GM12878 (cell line): ENCODE measurements at regions not wholly inside any gene's neighbourhood (a gene's known extent, or its start where the extent isn't known, plus 50 kb on each side); places are given as distances from the start of the nearest gene placed in this dataset.

ENCODE experiments used
- ATAC-seq: fragments of 200-7000 bp; cut with Tn5 transposase; 3 replicates; pipeline ENCODE4 v1.9.1; 2020; ENCODE audit warnings: mild to moderate bottlenecking, moderate library complexity
- BruUV-seq: library from RNA; stranded (reverse); fragments of 400-500 nt; replicated peaks from 2 replicates; lab custom pipeline; 2021; lab: Mats Ljungman, UMichigan
- CTCF ChIA-PET: fragments of 300-600 bp; sonication (Branson Sonifier 250); formaldehyde crosslinking; extraction: SDS; loops from one replicate; lab custom pipeline; 2021; ENCODE audit warnings: inconsistent platforms; lab: Yijun Ruan, JAX
- POLR2A ChIA-PET: fragments of 350-600 bp; formaldehyde crosslinking; extraction: SDS; loops from one replicate; lab custom pipeline; 2021; ENCODE audit warnings: inconsistent platforms; lab: Charles Lee
- RAD21 ChIA-PET: fragments of 300-600 bp; sonication (Branson Sonifier 250); formaldehyde crosslinking; loops from one replicate; lab custom pipeline; 2023; ENCODE audit warnings: antibody characterized with exemption; ENCODE audit not compliant: unreplicated experiment; lab: Charles Lee
- SMC1A ChIA-PET: fragments of 300-600 bp; sonication (Branson Sonifier 250); formaldehyde crosslinking; loops from one replicate; lab custom pipeline; 2023; ENCODE audit not compliant: unreplicated experiment, uncharacterized antibody; lab: Charles Lee
- DNase-seq: peaks from one replicate; pipeline ENCODE4 v3.0.0-alpha.2; 2011; ENCODE audit warnings: low read depth, low spot score
- FAIRE-seq: peaks from 3 replicates; lab custom pipeline; 2011; peaks lifted over from hg19 to GRCh38; lab: Jason Lieb, UNC
- H2AFZ ChIP-seq: 2 replicates; pipeline ENCODE4 v1.6.0; 2011; ENCODE audit warnings: low read depth, low read length, control low read depth; ENCODE audit not compliant: control insufficient read depth
- H3K27ac ChIP-seq: 2 replicates; pipeline ENCODE4 v1.5.1; 2011; ENCODE audit warnings: control low read depth; ENCODE audit not compliant: control insufficient read depth, insufficient read depth
- H3K27me3 ChIP-seq, 2 experiments: replicated peaks in 1 of 2; 2 replicates each; pipeline versions ENCODE4 v1.6.0 to v1.6.1; 2011; ENCODE audit warnings: low read length in 1 of 2; ENCODE audit not compliant: control insufficient read depth in 2 of 2, insufficient read depth in 2 of 2
- H3K36me3 ChIP-seq, 2 experiments: 2 replicates each; pipeline ENCODE4 v1.5.1; 2011; ENCODE audit warnings: low read length in 1 of 2; ENCODE audit not compliant: control insufficient read depth in 2 of 2, insufficient read depth in 2 of 2
- H3K4me1 ChIP-seq: 2 replicates; pipeline ENCODE4 v1.6.1; 2011; ENCODE audit warnings: mild to moderate bottlenecking, low read length, moderate library complexity, mixed read lengths; ENCODE audit not compliant: control insufficient read depth, insufficient read depth
- H3K4me2 ChIP-seq: 2 replicates; pipeline ENCODE4 v1.6.0; 2011; ENCODE audit warnings: control low read depth; ENCODE audit not compliant: control insufficient read depth, insufficient read depth
- H3K4me3 ChIP-seq: fragments of 200-600 bp; sonication (generic); 2 replicates; pipeline ENCODE4 v1.5.1; 2016
- H3K79me2 ChIP-seq: 2 replicates; pipeline ENCODE4 v1.6.0; 2011; ENCODE audit warnings: low read length; ENCODE audit not compliant: control insufficient read depth, insufficient read depth
- H3K9ac ChIP-seq: 2 replicates; pipeline ENCODE4 v1.8.0; 2011; ENCODE audit warnings: low read length, control low read depth, mixed read lengths; ENCODE audit not compliant: control insufficient read depth, insufficient read depth
- H3K9me3 ChIP-seq: replicated peaks from 3 replicates; pipeline ENCODE4 v1.5.1; 2011; ENCODE audit warnings: mild to moderate bottlenecking, low read length; ENCODE audit not compliant: control insufficient read depth, insufficient read depth
- H4K20me1 ChIP-seq: 2 replicates; pipeline ENCODE4 v1.6.0; 2011; ENCODE audit not compliant: control insufficient read depth, insufficient read depth
- ATF7 ChIP-seq: fragments of 450-650 bp; IDR thresholded peaks from 2 replicates; pipeline ENCODE4 v1.6.1; 2016; ENCODE audit warnings: low read depth, mild to moderate bottlenecking
- BRCA1 ChIP-seq: IDR thresholded peaks from 2 replicates; pipeline ENCODE4 v1.6.1; 2011; ENCODE audit warnings: low read depth, low read length, improper control_type of control experiment
- CEBPB ChIP-seq, 2 experiments: fragments of 150-350 bp in 1 of 2; IDR thresholded peaks; 2 replicates each; pipeline ENCODE4 v1.6.1; 2012 to 2014; ENCODE audit warnings: low read depth in 2 of 2, low read length in 2 of 2, borderline replicate concordance in 1 of 2, inconsistent platforms in 1 of 2
- CREB1 ChIP-seq: IDR thresholded peaks from 2 replicates; pipeline ENCODE4 v1.6.1; 2012; ENCODE audit warnings: low read depth, mild to moderate bottlenecking, inconsistent platforms
- EGR1 ChIP-seq, 2 experiments: IDR thresholded peaks; 1 replicate in 1 of 2; 2 replicates in 1 of 2; pipeline ENCODE4 v1.6.1; 2011 to 2012; ENCODE audit warnings: low read depth in 2 of 2, low read length in 2 of 2, borderline replicate concordance in 1 of 2, mild to moderate bottlenecking in 1 of 2, moderate library complexity in 1 of 2
- EP300 ChIP-seq, 2 experiments: fragments of 150-350 bp in 1 of 2; IDR thresholded peaks; 2 replicates each; pipeline ENCODE4 v1.6.1; 2011 to 2012; ENCODE audit warnings: low read depth in 2 of 2, low read length in 2 of 2, borderline replicate concordance in 1 of 2, improper control_type of control experiment in 1 of 2, inconsistent platforms in 1 of 2; ENCODE audit not compliant: control insufficient read depth in 1 of 2
- ESRRA ChIP-seq: IDR thresholded peaks from 2 replicates; pipeline ENCODE4 v1.6.1; 2012; ENCODE audit warnings: mild to moderate bottlenecking, low read length, improper control_type of control experiment
- ETV6 ChIP-seq, 2 experiments: fragments of 450-650 bp in 1 of 2; IDR thresholded peaks in 1 of 2; conservative IDR thresholded peaks in 1 of 2; 2 replicates each; pipeline ENCODE4 v1.6.1; 2014; ENCODE audit warnings: antibody characterized with exemption in 1 of 2, borderline replicate concordance in 1 of 2, low read depth in 1 of 2, mild to moderate bottlenecking in 1 of 2, moderate library complexity in 1 of 2
- MEF2B ChIP-seq: fragments of 450-650 bp; IDR thresholded peaks from 2 replicates; pipeline ENCODE4 v1.6.1; 2018; ENCODE audit warnings: mild to moderate bottlenecking, moderate library complexity; ENCODE audit not compliant: partially characterized antibody, poor library complexity, severe bottlenecking
- MTA3 ChIP-seq: IDR thresholded peaks from 2 replicates; pipeline ENCODE4 v1.6.1; 2012; ENCODE audit warnings: low read length, inconsistent platforms, borderline replicate concordance
- RAD51 ChIP-seq: fragments of 450-650 bp; IDR thresholded peaks from 2 replicates; pipeline ENCODE4 v1.6.1; 2016; ENCODE audit warnings: moderate library complexity, mild to moderate bottlenecking, inconsistent platforms
- RELA ChIP-seq: fragments of 450-650 bp; IDR thresholded peaks from 2 replicates; pipeline ENCODE4 v1.8.0; 2014; ENCODE audit warnings: borderline replicate concordance; ENCODE audit not compliant: partially characterized antibody
- RUNX3 ChIP-seq: IDR thresholded peaks from 2 replicates; pipeline ENCODE4 v1.6.1; 2012; ENCODE audit warnings: low read length, inconsistent platforms
- SREBF2 ChIP-seq: IDR thresholded peaks from 2 replicates; pipeline ENCODE4 v1.6.1; 2012; ENCODE audit warnings: mild to moderate bottlenecking, low read length
- SUZ12 ChIP-seq: fragments of 200-600 bp; sonication (generic); IDR thresholded peaks from one replicate; pipeline ENCODE4 v1.6.1; 2018; ENCODE audit warnings: antibody characterized with exemption, mild to moderate bottlenecking; ENCODE audit not compliant: unreplicated experiment
- WGBS: methylation state at CpG from one replicate; pipeline ENCODE4 v1.1.6; 2016; ENCODE audit warnings: low lambda C conversion rate; ENCODE audit not compliant: insufficient replicate concordance, insufficient coverage; ENCODE audit errors: missing lambda C conversion rate; 5-methylcytosine and 5-hydroxymethylcytosine counted together
- in situ Hi-C: fragments of 300-500 bp; cut with MboI; formaldehyde crosslinking; loops from 9 replicates; pipeline ENCODE4 v1.14.3; 2018; ENCODE audit warnings: mixed read lengths
- intact Hi-C: fragments of 100-400 bp; cut with micrococcal nuclease; formaldehyde crosslinking; loops from one replicate; pipeline ENCODE4 v1.14.2; 2022; ENCODE audit not compliant: unreplicated experiment
- TF ChIP-seq, protein P1 (sequence below): IDR thresholded peaks from 2 replicates; pipeline ENCODE4 v1.6.1; 2011; ENCODE audit warnings: low read depth, mild to moderate bottlenecking, low read length, moderate library complexity, borderline replicate concordance; ENCODE audit errors: extremely low read depth
- TF ChIP-seq, protein P2 (sequence below): fragments of 450-650 bp; IDR thresholded peaks from 2 replicates; pipeline ENCODE4 v1.6.1; 2017; ENCODE audit warnings: borderline replicate concordance
- TF ChIP-seq, protein P3 (sequence below): IDR thresholded peaks from 2 replicates; pipeline ENCODE4 v1.6.1; 2012; ENCODE audit warnings: improper control_type of control experiment, low read depth, low read length; ENCODE audit not compliant: insufficient replicate concordance

DNA sequence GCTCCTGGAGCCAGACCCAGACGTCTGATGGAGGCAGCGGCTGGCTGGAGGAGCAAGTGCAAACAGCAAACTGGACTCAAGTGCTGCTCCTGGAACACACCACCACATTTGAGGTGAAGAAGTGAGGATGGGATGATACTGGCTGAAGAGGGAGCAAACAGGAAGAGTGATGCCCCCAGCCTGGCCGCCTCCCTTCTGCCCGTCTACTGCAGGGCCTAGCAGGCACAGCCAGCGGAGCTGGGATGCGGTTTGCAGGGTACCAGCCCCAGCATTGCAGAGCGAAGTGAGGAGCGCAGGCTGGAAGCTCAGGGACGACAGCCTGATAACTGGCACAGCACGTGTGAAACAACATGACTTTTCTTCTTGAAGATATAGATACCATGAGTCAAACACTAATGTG lies 111.8 kb upstream of the ZNF32 start:
- POLR2A ChIA-PET, result no interaction called here
- FAIRE-seq, result no peak

More for the DNA sequence above, 111.8 kb upstream of the ZNF32 start:
- Histone ChIP-seq H3K9ac (no peak overlapping the region), H3K27ac (no peak overlapping the region), H3K27me3 (no peaks in the 10 kb centered on the region), H3K36me3 (no peaks in the 10 kb centered on the region), H3K79me2 (no peaks in the 10 kb centered on the region), H3K4me1 (no peaks in the 10 kb centered on the region), H3K9me3 (no peaks in the 10 kb centered on the region), H3K4me2 (no peak overlapping the region), H2AFZ (no peak overlapping the region), H3K4me3 (no peak overlapping the region), H4K20me1 (no peaks in the 10 kb centered on the region)
- intact Hi-C loops, result no loop called here
- DNase-seq (no peak), ATAC-seq (no peak)
- TF ChIP-seq, protein P1, sequence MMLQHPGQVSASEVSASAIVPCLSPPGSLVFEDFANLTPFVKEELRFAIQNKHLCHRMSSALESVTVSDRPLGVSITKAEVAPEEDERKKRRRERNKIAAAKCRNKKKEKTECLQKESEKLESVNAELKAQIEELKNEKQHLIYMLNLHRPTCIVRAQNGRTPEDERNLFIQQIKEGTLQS, result no peak
- TF ChIP-seq ESRRA (no peak), RUNX3 (no peak), BRCA1 (no peak), CREB1 (no peak), ETV6 (conservative IDR thresholded peaks at IDR 0.05 in 1 of 2, IDR thresholded peaks at IDR 0.05 in 1 of 2; ENCODE audit: borderline replicate concordance in 1 of 2, low read depth in 1 of 2) (no peak), MTA3 (no peak), ATF7 (no peak), MEF2B (no peak), EGR1 (IDR thresholded peaks at IDR 0.05; ENCODE audit: borderline replicate concordance in 1 of 2, low read depth in 2 of 2, low read length in 2 of 2) (no peak), RELA (no peak), RAD51 (no peak), SREBF2 (no peak), CEBPB (IDR thresholded peaks at IDR 0.05; ENCODE audit: borderline replicate concordance in 1 of 2, low read depth in 2 of 2, low read length in 2 of 2) (no peak), SUZ12 (no peak), EP300 (IDR thresholded peaks at IDR 0.05; ENCODE audit: borderline replicate concordance in 1 of 2, control insufficient read depth in 1 of 2, low read depth in 2 of 2, low read length in 2 of 2) (no peak)
- TF ChIP-seq, protein P2, sequence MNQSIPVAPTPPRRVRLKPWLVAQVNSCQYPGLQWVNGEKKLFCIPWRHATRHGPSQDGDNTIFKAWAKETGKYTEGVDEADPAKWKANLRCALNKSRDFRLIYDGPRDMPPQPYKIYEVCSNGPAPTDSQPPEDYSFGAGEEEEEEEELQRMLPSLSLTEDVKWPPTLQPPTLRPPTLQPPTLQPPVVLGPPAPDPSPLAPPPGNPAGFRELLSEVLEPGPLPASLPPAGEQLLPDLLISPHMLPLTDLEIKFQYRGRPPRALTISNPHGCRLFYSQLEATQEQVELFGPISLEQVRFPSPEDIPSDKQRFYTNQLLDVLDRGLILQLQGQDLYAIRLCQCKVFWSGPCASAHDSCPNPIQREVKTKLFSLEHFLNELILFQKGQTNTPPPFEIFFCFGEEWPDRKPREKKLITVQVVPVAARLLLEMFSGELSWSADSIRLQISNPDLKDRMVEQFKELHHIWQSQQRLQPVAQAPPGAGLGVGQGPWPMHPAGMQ, result no peak
- TF ChIP-seq, protein P3, sequence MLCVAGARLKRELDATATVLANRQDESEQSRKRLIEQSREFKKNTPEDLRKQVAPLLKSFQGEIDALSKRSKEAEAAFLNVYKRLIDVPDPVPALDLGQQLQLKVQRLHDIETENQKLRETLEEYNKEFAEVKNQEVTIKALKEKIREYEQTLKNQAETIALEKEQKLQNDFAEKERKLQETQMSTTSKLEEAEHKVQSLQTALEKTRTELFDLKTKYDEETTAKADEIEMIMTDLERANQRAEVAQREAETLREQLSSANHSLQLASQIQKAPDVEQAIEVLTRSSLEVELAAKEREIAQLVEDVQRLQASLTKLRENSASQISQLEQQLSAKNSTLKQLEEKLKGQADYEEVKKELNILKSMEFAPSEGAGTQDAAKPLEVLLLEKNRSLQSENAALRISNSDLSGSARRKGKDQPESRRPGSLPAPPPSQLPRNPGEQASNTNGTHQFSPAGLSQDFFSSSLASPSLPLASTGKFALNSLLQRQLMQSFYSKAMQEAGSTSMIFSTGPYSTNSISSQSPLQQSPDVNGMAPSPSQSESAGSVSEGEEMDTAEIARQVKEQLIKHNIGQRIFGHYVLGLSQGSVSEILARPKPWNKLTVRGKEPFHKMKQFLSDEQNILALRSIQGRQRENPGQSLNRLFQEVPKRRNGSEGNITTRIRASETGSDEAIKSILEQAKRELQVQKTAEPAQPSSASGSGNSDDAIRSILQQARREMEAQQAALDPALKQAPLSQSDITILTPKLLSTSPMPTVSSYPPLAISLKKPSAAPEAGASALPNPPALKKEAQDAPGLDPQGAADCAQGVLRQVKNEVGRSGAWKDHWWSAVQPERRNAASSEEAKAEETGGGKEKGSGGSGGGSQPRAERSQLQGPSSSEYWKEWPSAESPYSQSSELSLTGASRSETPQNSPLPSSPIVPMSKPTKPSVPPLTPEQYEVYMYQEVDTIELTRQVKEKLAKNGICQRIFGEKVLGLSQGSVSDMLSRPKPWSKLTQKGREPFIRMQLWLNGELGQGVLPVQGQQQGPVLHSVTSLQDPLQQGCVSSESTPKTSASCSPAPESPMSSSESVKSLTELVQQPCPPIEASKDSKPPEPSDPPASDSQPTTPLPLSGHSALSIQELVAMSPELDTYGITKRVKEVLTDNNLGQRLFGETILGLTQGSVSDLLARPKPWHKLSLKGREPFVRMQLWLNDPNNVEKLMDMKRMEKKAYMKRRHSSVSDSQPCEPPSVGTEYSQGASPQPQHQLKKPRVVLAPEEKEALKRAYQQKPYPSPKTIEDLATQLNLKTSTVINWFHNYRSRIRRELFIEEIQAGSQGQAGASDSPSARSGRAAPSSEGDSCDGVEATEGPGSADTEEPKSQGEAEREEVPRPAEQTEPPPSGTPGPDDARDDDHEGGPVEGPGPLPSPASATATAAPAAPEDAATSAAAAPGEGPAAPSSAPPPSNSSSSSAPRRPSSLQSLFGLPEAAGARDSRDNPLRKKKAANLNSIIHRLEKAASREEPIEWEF, result no peak
- RAD21 ChIA-PET, result no interaction called here
- SMC1A ChIA-PET, result no interaction called here
- BruUV-seq, result no TSS peak
- in situ Hi-C loops, result loop anchor here (25.0 kb wide), 1 partner anchor 102 kb away; no protein-coding TSS in a partner anchor
- CTCF ChIA-PET, result no interaction called here
- 56% methylated on average over 10 of the region's 10 CpGs for WGBS
